ENCODE measurements at regions not wholly inside any gene's neighbourhood (a gene's known extent, or its start where the extent isn't known, plus 50 kb on each side); places are given as distances from the start of the nearest gene placed in this dataset.

DNA sequence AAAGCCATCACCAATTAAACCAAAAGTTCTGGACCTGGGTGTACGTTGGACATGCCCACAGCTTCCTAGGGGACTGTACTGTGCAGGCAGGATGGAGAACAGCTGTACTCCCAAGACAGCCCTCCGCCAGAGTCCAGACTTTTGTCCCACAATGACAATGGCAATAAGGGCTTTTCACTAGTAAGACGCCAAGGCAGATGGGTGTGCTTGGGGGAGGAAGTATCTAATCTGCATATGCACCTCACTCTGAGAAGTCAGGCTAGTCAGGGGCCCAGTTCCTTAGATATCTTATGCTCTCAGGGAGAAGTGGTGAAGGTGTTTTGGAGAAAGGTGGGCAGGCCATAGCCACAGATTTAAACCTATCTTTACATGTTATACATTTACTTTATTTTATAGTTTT lies 85.1 kb upstream of the USP47 start:
- TF ChIP-seq, protein P1, sequence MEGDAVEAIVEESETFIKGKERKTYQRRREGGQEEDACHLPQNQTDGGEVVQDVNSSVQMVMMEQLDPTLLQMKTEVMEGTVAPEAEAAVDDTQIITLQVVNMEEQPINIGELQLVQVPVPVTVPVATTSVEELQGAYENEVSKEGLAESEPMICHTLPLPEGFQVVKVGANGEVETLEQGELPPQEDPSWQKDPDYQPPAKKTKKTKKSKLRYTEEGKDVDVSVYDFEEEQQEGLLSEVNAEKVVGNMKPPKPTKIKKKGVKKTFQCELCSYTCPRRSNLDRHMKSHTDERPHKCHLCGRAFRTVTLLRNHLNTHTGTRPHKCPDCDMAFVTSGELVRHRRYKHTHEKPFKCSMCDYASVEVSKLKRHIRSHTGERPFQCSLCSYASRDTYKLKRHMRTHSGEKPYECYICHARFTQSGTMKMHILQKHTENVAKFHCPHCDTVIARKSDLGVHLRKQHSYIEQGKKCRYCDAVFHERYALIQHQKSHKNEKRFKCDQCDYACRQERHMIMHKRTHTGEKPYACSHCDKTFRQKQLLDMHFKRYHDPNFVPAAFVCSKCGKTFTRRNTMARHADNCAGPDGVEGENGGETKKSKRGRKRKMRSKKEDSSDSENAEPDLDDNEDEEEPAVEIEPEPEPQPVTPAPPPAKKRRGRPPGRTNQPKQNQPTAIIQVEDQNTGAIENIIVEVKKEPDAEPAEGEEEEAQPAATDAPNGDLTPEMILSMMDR (IDR thresholded peaks at IDR 0.05): no peak
- no peak for TF ChIP-seq POLR2A (IDR thresholded peaks at IDR 0.05)

Data from uterus (tissue), 2 donors.